ENCODE measurements at regions not wholly inside any gene's neighbourhood (a gene's known extent, or its start where the extent isn't known, plus 50 kb on each side); places are given as distances from the start of the nearest gene placed in this dataset.

GRCh38 chr5:93289942-93290341 lies 291.1 kb downstream of the NR2F1-AS1 start:
- intact Hi-C loops (cut with DNase I), result no loop called here
- TF ChIP-seq POLR2A (IDR thresholded peaks at IDR 0.05), result no peak
- no peak for TF ChIP-seq CTCF (IDR thresholded peaks at IDR 0.05)
- no peak overlapping the region for H3K27ac ChIP-seq
- no peak overlapping the region for H3K4me3 ChIP-seq
- no peak for ATAC-seq
- H3K27me3 ChIP-seq, result no peaks in the 10 kb centered on the region
- H3K4me1 ChIP-seq, result no peaks in the 10 kb centered on the region
- no peaks in the 10 kb centered on the region for H3K36me3 ChIP-seq
- H3K9me3 ChIP-seq, result no peaks in the 10 kb centered on the region
- 46% methylated on average over 2 of the region's 2 CpGs for WGBS (ENCODE audit: insufficient coverage, low coverage, low lambda C conversion rate, missing lambda C conversion rate)
- DNase-seq, result no peak

GRCh38 chr5:93285461-93285860 lies 295.6 kb downstream of the NR2F1-AS1 start:
- H3K4me1 ChIP-seq, result no peaks in the 10 kb centered on the region
- ATAC-seq (no peak), DNase-seq (no peak)
- no peaks in the 10 kb centered on the region for H3K9me3 ChIP-seq
- no peak overlapping the region for H3K4me3 ChIP-seq
- WGBS (ENCODE audit: insufficient coverage, low coverage, low lambda C conversion rate, missing lambda C conversion rate), result 67% methylated on average over 1 of the region's 1 CpG
- intact Hi-C loops (cut with DNase I), result no loop called here
- H3K36me3 ChIP-seq, result no peaks in the 10 kb centered on the region
- H3K27me3 ChIP-seq, result no peaks in the 10 kb centered on the region
- no peak for TF ChIP-seq POLR2A (IDR thresholded peaks at IDR 0.05)
- TF ChIP-seq CTCF (IDR thresholded peaks at IDR 0.05), result no peak
- no peak overlapping the region for H3K27ac ChIP-seq

GRCh38 chr5:93281980-93282772 lies 298.8 kb downstream of the NR2F1-AS1 start:
- no peaks in the 10 kb centered on the region for H3K9me3 ChIP-seq
- intact Hi-C loops (cut with DNase I), result no loop called here
- H3K36me3 ChIP-seq, result no peaks in the 10 kb centered on the region
- no peak overlapping the region for H3K27ac ChIP-seq
- 48% methylated on average over 4 of the region's 4 CpGs for WGBS (ENCODE audit: insufficient coverage, low coverage, low lambda C conversion rate, missing lambda C conversion rate)
- H3K4me3 ChIP-seq, result no peak overlapping the region
- DNase-seq (no peak), ATAC-seq (no peak)
- H3K4me1 ChIP-seq, result no peaks in the 10 kb centered on the region
- no peaks in the 10 kb centered on the region for H3K27me3 ChIP-seq
- no peak for TF ChIP-seq POLR2A (IDR thresholded peaks at IDR 0.05)
- no peak for TF ChIP-seq CTCF (IDR thresholded peaks at IDR 0.05)

DNA sequence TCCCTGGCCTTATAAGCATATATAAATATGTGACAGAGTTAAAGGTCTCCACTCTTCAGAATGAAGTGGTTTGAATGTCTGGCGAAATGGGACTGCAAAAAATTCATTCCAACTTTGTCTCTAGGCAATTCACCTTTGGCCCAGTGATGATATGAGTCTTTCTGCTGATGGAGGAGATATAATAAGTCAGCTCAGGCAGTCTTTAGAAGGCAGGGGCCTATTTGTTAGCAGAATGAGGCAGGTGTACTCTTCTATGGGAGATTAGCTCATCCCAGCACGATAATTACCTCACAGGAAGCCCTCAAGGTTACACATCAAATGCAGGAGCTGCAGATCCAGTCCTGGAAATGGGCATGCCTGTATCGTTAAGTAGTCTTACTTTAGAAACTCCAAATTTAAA lies 300.5 kb downstream of the NR2F1-AS1 start:
- intact Hi-C loops (cut with DNase I), result no loop called here
- WGBS (ENCODE audit: insufficient coverage, low coverage, low lambda C conversion rate, missing lambda C conversion rate), result 39% methylated on average over 3 of the region's 3 CpGs
- Histone ChIP-seq H3K4me1 (no peaks in the 10 kb centered on the region), H3K27me3 (no peaks in the 10 kb centered on the region), H3K9me3 (no peaks in the 10 kb centered on the region), H3K4me3 (no peak overlapping the region), H3K36me3 (no peaks in the 10 kb centered on the region), H3K27ac (no peak overlapping the region)
- ATAC-seq (no peak), DNase-seq (no peak)
- TF ChIP-seq CTCF (IDR thresholded peaks at IDR 0.05) (no peak), POLR2A (IDR thresholded peaks at IDR 0.05) (no peak)
